Aorta (tissue), 5 donors: ENCODE measurements at regions not wholly inside any gene's neighbourhood (a gene's known extent, or its start where the extent isn't known, plus 50 kb on each side); places are given as distances from the start of the nearest gene placed in this dataset.
A peak's percentile ranks its signal among the peaks of the same experiment; 100 is the strongest.
"Not testable (repeated sequence)": the region's sequence is repeated elsewhere in the genome, so short reads cannot be mapped to it uniquely, and the experiment has no call there.

Experiments
- ATAC-seq: fragments of 200-7000 bp; cut with Tn5 transposase; one replicate; pipeline ENCODE4 v1.9.1; 2022; ENCODE audit warnings: moderate library complexity; ENCODE audit not compliant: low FRiP score
- DNase-seq, 2 donors: peaks; one replicate each; pipeline ENCODE4 v3.0.0-alpha.2; 2020
- H3K27ac ChIP-seq, 2 donors: one replicate each; pipeline ENCODE4 v1.5.1; 2013; ENCODE audit warnings: low read length in 2 of 2, mild to moderate bottlenecking in 2 of 2, moderate library complexity in 2 of 2, control low read depth in 1 of 2, inconsistent platforms in 1 of 2, low read depth in 1 of 2
- H3K27me3 ChIP-seq, 2 donors: one replicate each; pipeline ENCODE4 v1.6.1; 2013; ENCODE audit warnings: control low read depth in 1 of 2, low read length in 1 of 2, mild to moderate bottlenecking in 1 of 2, moderate library complexity in 1 of 2; ENCODE audit not compliant: insufficient read depth in 2 of 2, control insufficient read depth in 1 of 2
- H3K36me3 ChIP-seq, 2 donors: one replicate each; pipeline ENCODE4 v1.6.1; 2013; ENCODE audit warnings: control low read depth in 1 of 2, low read length in 1 of 2, mild to moderate bottlenecking in 1 of 2; ENCODE audit not compliant: insufficient read depth in 2 of 2, control insufficient read depth in 1 of 2
- H3K4me1 ChIP-seq, 2 donors: one replicate each; pipeline ENCODE4 v1.6.1; 2013; ENCODE audit warnings: low read length in 2 of 2, control low read depth in 1 of 2, mild to moderate bottlenecking in 1 of 2, moderate library complexity in 1 of 2; ENCODE audit not compliant: insufficient read depth in 2 of 2, control insufficient read depth in 1 of 2
- H3K4me3 ChIP-seq, 2 donors: one replicate each; pipeline ENCODE4 v1.5.1; 2013; ENCODE audit warnings: low read length in 2 of 2, control low read depth in 1 of 2, mild to moderate bottlenecking in 1 of 2
- H3K9me3 ChIP-seq: one replicate; pipeline ENCODE4 v1.6.1; 2013; ENCODE audit warnings: mild to moderate bottlenecking, low read length; ENCODE audit not compliant: control insufficient read depth
- WGBS, 2 donors: extraction: QIAGEN DNeasy Blood & Tissue Kit; methylation state at CpG; one replicate each; pipeline ENCODE4 v1.1.7; 2013; 5-methylcytosine and 5-hydroxymethylcytosine counted together
- intact Hi-C, 2 donors: fragments of 100-400 bp; cut with DNase I; formaldehyde crosslinking; loops; one replicate each; pipeline versions ENCODE4 v1.14.2 to v1.15.0; 2022
- donor health status: healthy with polysubstance abuse.
- donor health status: Bipolar disorder and iron deficiency.
- donor health status: DM: no; HTN: no; CAD: no.
- donor health status: DM: no; HTN: no; CAD: no.
- donor health status: DM: yes; HTN: yes; CAD: no.

- H3K36me3 ChIP-seq, H3K4me1 ChIP-seq, H3K9me3 ChIP-seq, DNase-seq, H3K4me3 ChIP-seq, H3K27me3 ChIP-seq, intact Hi-C loops, H3K27ac ChIP-seq: not testable (repeated sequence)
- 20 to 26% methylated on average over 5 of the region's 6 CpGs for WGBS, 2 donors
- peak; percentile 19 for ATAC-seq
Observed at GRCh38 chr1:206326159-206326939, 123.0 kb downstream of the SRGAP2 start.

GRCh38 chr1:206331597-206331996 lies 128.3 kb downstream of the SRGAP2 start:
- DNase-seq, intact Hi-C loops: not testable (repeated sequence)
- WGBS, 2 donors = 100% methylated on average over 1 of the region's 5 CpGs; no CpG with 5 or more reads in 1 of the 2 donors

GRCh38 chr1:206333316-206333715 lies 130.0 kb downstream of the SRGAP2 start:
- H3K27ac ChIP-seq, H3K36me3 ChIP-seq, H3K9me3 ChIP-seq, H3K27me3 ChIP-seq, ATAC-seq, H3K4me3 ChIP-seq, H3K4me1 ChIP-seq, intact Hi-C loops: not testable (repeated sequence)
- WGBS, 2 donors = 95 to 97% methylated on average over 4 to 13 of the region's 13 CpGs
- peak in 1 of 2 donors; percentile 57 for DNase-seq

More at GRCh38 chr1:206331597-206331996, 128.3 kb downstream of the SRGAP2 start:
- H3K4me1 ChIP-seq, H3K9me3 ChIP-seq, H3K27me3 ChIP-seq, H3K4me3 ChIP-seq, H3K27ac ChIP-seq, ATAC-seq, H3K36me3 ChIP-seq: not testable (repeated sequence)

GRCh38 chr1:206333897-206334296 lies 130.6 kb downstream of the SRGAP2 start:
- intact Hi-C loops, H3K4me1 ChIP-seq, H3K27me3 ChIP-seq, H3K27ac ChIP-seq, H3K9me3 ChIP-seq, DNase-seq, H3K36me3 ChIP-seq, H3K4me3 ChIP-seq: not testable (repeated sequence)
- peak; percentile 29 for ATAC-seq

GRCh38 chr1:206334481-206334880 lies 131.1 kb downstream of the SRGAP2 start:
- H3K4me3 ChIP-seq, intact Hi-C loops, H3K27me3 ChIP-seq, H3K4me1 ChIP-seq, H3K27ac ChIP-seq, H3K36me3 ChIP-seq, DNase-seq, H3K9me3 ChIP-seq, ATAC-seq: not testable (repeated sequence)
- 51 to 66% methylated on average over 3 of the region's 3 CpGs for WGBS, 2 donors

GRCh38 chr1:206335162-206335561 lies 131.8 kb downstream of the SRGAP2 start:
- H3K4me1 ChIP-seq, DNase-seq, H3K9me3 ChIP-seq, H3K4me3 ChIP-seq, intact Hi-C loops, ATAC-seq, H3K27me3 ChIP-seq, H3K27ac ChIP-seq, H3K36me3 ChIP-seq: not testable (repeated sequence)

GRCh38 chr1:206335875-206336846 lies 132.8 kb downstream of the SRGAP2 start:
- H3K27me3 ChIP-seq, intact Hi-C loops, ATAC-seq, H3K9me3 ChIP-seq, H3K4me1 ChIP-seq, DNase-seq, H3K36me3 ChIP-seq, H3K4me3 ChIP-seq, H3K27ac ChIP-seq: not testable (repeated sequence)
- WGBS, 2 donors = 32 to 41% methylated on average over 3 of the region's 10 CpGs

- H3K4me3 ChIP-seq, H3K9me3 ChIP-seq, H3K27me3 ChIP-seq, intact Hi-C loops, ATAC-seq, H3K36me3 ChIP-seq, H3K27ac ChIP-seq, H3K4me1 ChIP-seq, DNase-seq: not testable (repeated sequence)
- WGBS, 2 donors = 67 to 80% methylated on average over 1 of the region's 4 CpGs
Observed at GRCh38 chr1:206337024-206337423, 133.3 kb upstream of the IKBKE start.
